ENCODE measurements at regions not wholly inside any gene's neighbourhood (a gene's known extent, or its start where the extent isn't known, plus 50 kb on each side); places are given as distances from the start of the nearest gene placed in this dataset.

- TF ChIP-seq CTCF (conservative IDR thresholded peaks at IDR 0.05; ENCODE audit: low read depth in 2 of 2) (no peak), POLR2AphosphoS5 (IDR thresholded peaks at IDR 0.05; ENCODE audit: low read depth) (no peak), ETS1 (IDR thresholded peaks at IDR 0.05) (no peak), EZH2phosphoT487 (IDR thresholded peaks at IDR 0.05; ENCODE audit: unreplicated experiment) (no peak)
These were observed 492.4 kb downstream of the SHISA9 start for GRCh38 chr16:13393816-13394215.
